ENCODE measurements at regions not wholly inside any gene's neighbourhood (a gene's known extent, or its start where the extent isn't known, plus 50 kb on each side); places are given as distances from the start of the nearest gene placed in this dataset.
"Not testable (repeated sequence)": the region's sequence is repeated elsewhere in the genome, so short reads cannot be mapped to it uniquely, and the experiment has no call there.

- not testable (repeated sequence) for H3K9me3 Mint-ChIP-seq; H3K36me3 Mint-ChIP-seq; H3K27me3 Mint-ChIP-seq; H3K4me1 Mint-ChIP-seq (ENCODE audit: unreplicated experiment); H3K4me3 Mint-ChIP-seq; H3K27ac Mint-ChIP-seq; DNase-seq (ENCODE audit: extremely low spot score, unreplicated experiment)
Measured at GRCh38 chr7:106713452-106713851, 52.5 kb upstream of the CCDC71L start.

- not testable (repeated sequence) for H3K9me3 Mint-ChIP-seq; H3K36me3 Mint-ChIP-seq; H3K27ac Mint-ChIP-seq; H3K4me3 Mint-ChIP-seq; DNase-seq (ENCODE audit: extremely low spot score, unreplicated experiment); H3K27me3 Mint-ChIP-seq; H3K4me1 Mint-ChIP-seq (ENCODE audit: unreplicated experiment)
Measured at GRCh38 chr7:106714590-106715442, 53.9 kb upstream of the CCDC71L start.

- no peak for TF ChIP-seq CTCF (conservative IDR thresholded peaks at IDR 0.05)
Measured at GRCh38 chr7:106715730-106716129, 54.8 kb upstream of the CCDC71L start.

GRCh38 chr7:106717254-106717954 lies 56.4 kb upstream of the CCDC71L start:
- no peaks in the 10 kb centered on the region for H3K9me3 Mint-ChIP-seq
- no peaks in the 10 kb centered on the region for H3K36me3 Mint-ChIP-seq
- no peak for TF ChIP-seq CTCF (conservative IDR thresholded peaks at IDR 0.05)
- no peak for DNase-seq (ENCODE audit: extremely low spot score, unreplicated experiment)
- H3K27ac Mint-ChIP-seq: no peak overlapping the region
- no peaks in the 10 kb centered on the region for H3K27me3 Mint-ChIP-seq
- no peak overlapping the region for H3K4me3 Mint-ChIP-seq
- no peaks in the 10 kb centered on the region for H3K4me1 Mint-ChIP-seq (ENCODE audit: unreplicated experiment)

More at GRCh38 chr7:106715730-106716129, 54.8 kb upstream of the CCDC71L start:
- no peak for DNase-seq (ENCODE audit: extremely low spot score, unreplicated experiment)
- Mint-ChIP-seq H3K27me3 (no peaks in the 10 kb centered on the region), H3K27ac (no peak overlapping the region), H3K9me3 (no peaks in the 10 kb centered on the region), H3K4me1 (ENCODE audit: unreplicated experiment) (no peaks in the 10 kb centered on the region), H3K4me3 (no peak overlapping the region), H3K36me3 (no peaks in the 10 kb centered on the region)

- H3K27ac Mint-ChIP-seq: no peak overlapping the region
- no peak overlapping the region for H3K4me3 Mint-ChIP-seq
- H3K4me1 Mint-ChIP-seq (ENCODE audit: unreplicated experiment): no peaks in the 10 kb centered on the region
- no peak for TF ChIP-seq CTCF (conservative IDR thresholded peaks at IDR 0.05)
- no peaks in the 10 kb centered on the region for H3K36me3 Mint-ChIP-seq
- no peaks in the 10 kb centered on the region for H3K9me3 Mint-ChIP-seq
- no peak for DNase-seq (ENCODE audit: extremely low spot score, unreplicated experiment)
- H3K27me3 Mint-ChIP-seq: no peaks in the 10 kb centered on the region
Measured at GRCh38 chr7:106717955-106718871, 57.3 kb upstream of the CCDC71L start.

GRCh38 chr7:106720641-106721040 lies 59.7 kb upstream of the CCDC71L start:
- no peak for TF ChIP-seq CTCF (conservative IDR thresholded peaks at IDR 0.05)
- no peaks in the 10 kb centered on the region for H3K27me3 Mint-ChIP-seq
- no peak overlapping the region for H3K4me3 Mint-ChIP-seq

More at GRCh38 chr7:106720641-106721040, 59.7 kb upstream of the CCDC71L start:
- H3K9me3 Mint-ChIP-seq: no peaks in the 10 kb centered on the region
- H3K4me1 Mint-ChIP-seq (ENCODE audit: unreplicated experiment): no peaks in the 10 kb centered on the region
- H3K27ac Mint-ChIP-seq: no peak overlapping the region
- no peaks in the 10 kb centered on the region for H3K36me3 Mint-ChIP-seq
- DNase-seq (ENCODE audit: extremely low spot score, unreplicated experiment): no peak
